ACC112 (cell line): ENCODE measurements at regions not wholly inside any gene's neighbourhood (a gene's known extent, or its start where the extent isn't known, plus 50 kb on each side); places are given as distances from the start of the nearest gene placed in this dataset.

Experiments
- H2AFZ ChIP-seq: fragments of 200-600 bp; sonication (generic); one replicate; pipeline ENCODE4 v1.6.0; 2017; ENCODE audit warnings: antibody characterized with exemption, low read length; ENCODE audit not compliant: unreplicated experiment
- H3K27ac ChIP-seq: fragments of 200-600 bp; sonication (generic); 2 replicates; pipeline ENCODE4 v1.5.1; 2014; ENCODE audit warnings: low read depth, mild to moderate bottlenecking, antibody characterized with exemption, low read length, moderate library complexity
- H3K27me3 ChIP-seq: fragments of 200-600 bp; sonication (generic); 2 replicates; pipeline ENCODE4 v1.6.1; 2014; ENCODE audit warnings: mild to moderate bottlenecking, antibody characterized with exemption, low read length, moderate library complexity, mixed read lengths; ENCODE audit not compliant: insufficient read depth
- H3K36me3 ChIP-seq: fragments of 200-600 bp; sonication (generic); 2 replicates; pipeline ENCODE4 v1.6.1; 2016; ENCODE audit warnings: mild to moderate bottlenecking, antibody characterized with exemption, low read length, moderate library complexity, mixed read lengths; ENCODE audit not compliant: insufficient read depth
- H3K4me1 ChIP-seq: fragments of 200-600 bp; sonication (generic); one replicate; pipeline ENCODE4 v1.6.1; 2016; ENCODE audit warnings: low read length, mixed read lengths; ENCODE audit not compliant: insufficient read depth, unreplicated experiment, control insufficient read depth
- H3K4me3 ChIP-seq: fragments of 200-600 bp; sonication (generic); 2 replicates; pipeline ENCODE4 v1.5.1; 2014; ENCODE audit warnings: mild to moderate bottlenecking, low read depth, low read length
- H3K79me2 ChIP-seq: fragments of 200-600 bp; sonication (generic); one replicate; pipeline ENCODE4 v1.6.0; 2016; ENCODE audit warnings: low read length; ENCODE audit not compliant: control insufficient read depth, unreplicated experiment, insufficient read depth

GRCh38 chr22:46089426-46090035 is 60.8 kb upstream of the PPARA start:
- peak overlapping the region; percentile 92 for H3K27ac ChIP-seq
- peaks cover 68% of the 10 kb centered on the region for H3K4me1 ChIP-seq
- H3K27me3 ChIP-seq, result no peaks in the 10 kb centered on the region
- peaks cover 98% of the 10 kb centered on the region for H3K79me2 ChIP-seq
- H3K4me3 ChIP-seq, result peak overlapping the region; percentile 67
- no peak overlapping the region for H2AFZ ChIP-seq
- peaks cover 5% of the 10 kb centered on the region; the same call in 1 of the 2 replicates for H3K36me3 ChIP-seq

GRCh38 chr22:46090036-46090591 is 60.2 kb upstream of the PPARA start:
- H3K36me3 ChIP-seq, result peaks cover 5% of the 10 kb centered on the region; the same call in 1 of the 2 replicates
- no peak overlapping the region for H2AFZ ChIP-seq
- H3K79me2 ChIP-seq, result peaks cover 98% of the 10 kb centered on the region
- no peaks in the 10 kb centered on the region for H3K27me3 ChIP-seq
- peaks cover 65% of the 10 kb centered on the region for H3K4me1 ChIP-seq
- H3K27ac ChIP-seq, result peak overlapping the region; percentile 92
- 0 out of 2 replicates have a peak overlapping the region, but pooled peaks have one; percentile 67 for H3K4me3 ChIP-seq

- H3K4me3 ChIP-seq, result no peak overlapping the region
- H2AFZ ChIP-seq, result no peak overlapping the region
- H3K36me3 ChIP-seq, result peaks cover 5% of the 10 kb centered on the region; the same call in 1 of the 2 replicates
- H3K27ac ChIP-seq, result peak overlapping the region; percentile 92
- peaks cover 59% of the 10 kb centered on the region for H3K4me1 ChIP-seq
- peaks cover 94% of the 10 kb centered on the region for H3K79me2 ChIP-seq
- no peaks in the 10 kb centered on the region for H3K27me3 ChIP-seq
These were observed 59.6 kb upstream of the PPARA start for GRCh38 chr22:46090631-46091201.

GRCh38 chr22:46091277-46091977 is 58.9 kb upstream of the PPARA start:
- Histone ChIP-seq H3K79me2 (peaks cover 94% of the 10 kb centered on the region), H3K27ac (peak overlapping the region; percentile 92), H3K4me1 (peaks cover 52% of the 10 kb centered on the region)

GRCh38 chr22:46092011-46092410 is 58.3 kb upstream of the PPARA start:
- peak overlapping the region; percentile 92 for H3K27ac ChIP-seq
- H3K79me2 ChIP-seq, result peaks cover 94% of the 10 kb centered on the region
- H3K27me3 ChIP-seq, result no peaks in the 10 kb centered on the region
- H3K4me3 ChIP-seq, result no peak overlapping the region
- H2AFZ ChIP-seq, result no peak overlapping the region
- H3K4me1 ChIP-seq, result peaks cover 46% of the 10 kb centered on the region
- H3K36me3 ChIP-seq, result peaks cover 5% of the 10 kb centered on the region; the same call in 1 of the 2 replicates

More at GRCh38 chr22:46091277-46091977, 58.9 kb upstream of the PPARA start:
- no peak overlapping the region for H2AFZ ChIP-seq
- no peaks in the 10 kb centered on the region for H3K27me3 ChIP-seq
- peaks cover 5% of the 10 kb centered on the region; the same call in 1 of the 2 replicates for H3K36me3 ChIP-seq
- H3K4me3 ChIP-seq, result no peak overlapping the region

GRCh38 chr22:46092670-46093410 is 57.5 kb upstream of the PPARA start:
- H3K27ac ChIP-seq, result peak overlapping the region; percentile 92; the same call in 1 of the 2 replicates
- no peaks in the 10 kb centered on the region for H3K27me3 ChIP-seq
- H3K79me2 ChIP-seq, result peaks cover 95% of the 10 kb centered on the region
- H3K4me3 ChIP-seq, result no peak overlapping the region
- no peak overlapping the region for H2AFZ ChIP-seq
- H3K36me3 ChIP-seq, result 0 out of 2 replicates have a peak, but pooled peaks cover 5% of the 10 kb centered on the region
- H3K4me1 ChIP-seq, result peaks cover 38% of the 10 kb centered on the region

GRCh38 chr22:46093796-46094195 is 56.5 kb upstream of the PPARA start:
- peaks cover 97% of the 10 kb centered on the region for H3K79me2 ChIP-seq
- H3K36me3 ChIP-seq, result 0 out of 2 replicates have a peak, but pooled peaks cover 5% of the 10 kb centered on the region
- no peak overlapping the region for H2AFZ ChIP-seq
- H3K4me1 ChIP-seq, result peaks cover 31% of the 10 kb centered on the region
- no peak overlapping the region for H3K4me3 ChIP-seq
- H3K27me3 ChIP-seq, result no peaks in the 10 kb centered on the region
- H3K27ac ChIP-seq, result no peak overlapping the region

GRCh38 chr22:46094676-46095075 is 55.6 kb upstream of the PPARA start:
- Histone ChIP-seq H3K27ac (no peak overlapping the region), H3K4me1 (peaks cover 22% of the 10 kb centered on the region), H2AFZ (no peak overlapping the region), H3K36me3 (0 out of 2 replicates have a peak, but pooled peaks cover 5% of the 10 kb centered on the region), H3K4me3 (no peak overlapping the region), H3K27me3 (no peaks in the 10 kb centered on the region), H3K79me2 (peaks cover 94% of the 10 kb centered on the region)

- Histone ChIP-seq H2AFZ (no peak overlapping the region), H3K27ac (no peak overlapping the region), H3K79me2 (peaks cover 89% of the 10 kb centered on the region), H3K4me1 (peaks cover 10% of the 10 kb centered on the region), H3K36me3 (0 out of 2 replicates have a peak, but pooled peaks cover 5% of the 10 kb centered on the region), H3K4me3 (no peak overlapping the region), H3K27me3 (no peaks in the 10 kb centered on the region)
These were observed 54.3 kb upstream of the PPARA start for GRCh38 chr22:46096051-46096450.

GRCh38 chr22:46096706-46097230 is 53.6 kb upstream of the PPARA start:
- Histone ChIP-seq H3K4me1 (peaks cover 7% of the 10 kb centered on the region), H3K4me3 (no peak overlapping the region), H3K27me3 (no peaks in the 10 kb centered on the region), H3K36me3 (0 out of 2 replicates have a peak, but pooled peaks cover 4% of the 10 kb centered on the region), H2AFZ (no peak overlapping the region), H3K79me2 (peaks cover 89% of the 10 kb centered on the region), H3K27ac (no peak overlapping the region)
